ENCODE measurements at regions not wholly inside any gene's neighbourhood (a gene's known extent, or its start where the extent isn't known, plus 50 kb on each side); places are given as distances from the start of the nearest gene placed in this dataset.
"Not testable (repeated sequence)": the region's sequence is repeated elsewhere in the genome, so short reads cannot be mapped to it uniquely, and the experiment has no call there.

- in situ Hi-C loops (cut with HindIII; ENCODE audit: low sequenced_read_pairs), result no loop called here
Measured at GRCh38 chr9:111094958-111095357, 56.7 kb upstream of the LPAR1 start.

- in situ Hi-C loops (cut with HindIII; ENCODE audit: low sequenced_read_pairs), result no loop called here
Measured at GRCh38 chr9:111094433-111094924, 56.2 kb upstream of the LPAR1 start.

- in situ Hi-C loops (cut with HindIII; ENCODE audit: low sequenced_read_pairs), result not testable (repeated sequence)
Measured at GRCh38 chr9:111092167-111092566, 53.9 kb upstream of the LPAR1 start.

All from endothelial cell of hepatic sinusoid (primary cell).